ENCODE measurements at regions not wholly inside any gene's neighbourhood (a gene's known extent, or its start where the extent isn't known, plus 50 kb on each side); places are given as distances from the start of the nearest gene placed in this dataset.

GRCh38 chr5:52041842-52042241, 658.6 kb downstream of the ISL1 start:
- no peak for TF ChIP-seq ZNF610 (tag by site-specific recombination; IDR thresholded peaks at IDR 0.05; ENCODE audit: borderline replicate concordance)
- TF ChIP-seq ZNF660 (tag by site-specific recombination; IDR thresholded peaks at IDR 0.05), result no peak
- TF ChIP-seq ZSCAN23 (tag by site-specific recombination; IDR thresholded peaks at IDR 0.05), result no peak
- no peak for TF ChIP-seq ZNF23 (tag by site-specific recombination; IDR thresholded peaks at IDR 0.05; ENCODE audit: borderline replicate concordance)
- TF ChIP-seq ZNF112 (tag by site-specific recombination; IDR thresholded peaks at IDR 0.05), result no peak
- TF ChIP-seq ZNF704 (tag by site-specific recombination; IDR thresholded peaks at IDR 0.05), result no peak
- TF ChIP-seq CTCF (tag by site-specific recombination; IDR thresholded peaks at IDR 0.05), result no peak
- TF ChIP-seq ZNF133 (tag by site-specific recombination; IDR thresholded peaks at IDR 0.05), result no peak
- TF ChIP-seq, protein P1, sequence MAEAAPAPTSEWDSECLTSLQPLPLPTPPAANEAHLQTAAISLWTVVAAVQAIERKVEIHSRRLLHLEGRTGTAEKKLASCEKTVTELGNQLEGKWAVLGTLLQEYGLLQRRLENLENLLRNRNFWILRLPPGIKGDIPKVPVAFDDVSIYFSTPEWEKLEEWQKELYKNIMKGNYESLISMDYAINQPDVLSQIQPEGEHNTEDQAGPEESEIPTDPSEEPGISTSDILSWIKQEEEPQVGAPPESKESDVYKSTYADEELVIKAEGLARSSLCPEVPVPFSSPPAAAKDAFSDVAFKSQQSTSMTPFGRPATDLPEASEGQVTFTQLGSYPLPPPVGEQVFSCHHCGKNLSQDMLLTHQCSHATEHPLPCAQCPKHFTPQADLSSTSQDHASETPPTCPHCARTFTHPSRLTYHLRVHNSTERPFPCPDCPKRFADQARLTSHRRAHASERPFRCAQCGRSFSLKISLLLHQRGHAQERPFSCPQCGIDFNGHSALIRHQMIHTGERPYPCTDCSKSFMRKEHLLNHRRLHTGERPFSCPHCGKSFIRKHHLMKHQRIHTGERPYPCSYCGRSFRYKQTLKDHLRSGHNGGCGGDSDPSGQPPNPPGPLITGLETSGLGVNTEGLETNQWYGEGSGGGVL (tag by site-specific recombination; IDR thresholded peaks at IDR 0.05), result no peak
- TF ChIP-seq ZNF585B (tag by site-specific recombination; IDR thresholded peaks at IDR 0.05), result no peak
- TF ChIP-seq ZNF184 (tag by site-specific recombination; IDR thresholded peaks at IDR 0.05), result no peak
- TF ChIP-seq KLF16 (tag by site-specific recombination; IDR thresholded peaks at IDR 0.05), result no peak
- TF ChIP-seq KLF8 (tag by site-specific recombination; IDR thresholded peaks at IDR 0.05), result no peak
- TF ChIP-seq ZNF211 (tag by site-specific recombination; IDR thresholded peaks at IDR 0.05; ENCODE audit: low read depth), result no peak
- TF ChIP-seq AEBP2 (tag by site-specific recombination; IDR thresholded peaks at IDR 0.05; ENCODE audit: borderline replicate concordance), result no peak
- TF ChIP-seq GLI4 (tag by site-specific recombination; IDR thresholded peaks at IDR 0.05), result no peak
- TF ChIP-seq, protein P2, sequence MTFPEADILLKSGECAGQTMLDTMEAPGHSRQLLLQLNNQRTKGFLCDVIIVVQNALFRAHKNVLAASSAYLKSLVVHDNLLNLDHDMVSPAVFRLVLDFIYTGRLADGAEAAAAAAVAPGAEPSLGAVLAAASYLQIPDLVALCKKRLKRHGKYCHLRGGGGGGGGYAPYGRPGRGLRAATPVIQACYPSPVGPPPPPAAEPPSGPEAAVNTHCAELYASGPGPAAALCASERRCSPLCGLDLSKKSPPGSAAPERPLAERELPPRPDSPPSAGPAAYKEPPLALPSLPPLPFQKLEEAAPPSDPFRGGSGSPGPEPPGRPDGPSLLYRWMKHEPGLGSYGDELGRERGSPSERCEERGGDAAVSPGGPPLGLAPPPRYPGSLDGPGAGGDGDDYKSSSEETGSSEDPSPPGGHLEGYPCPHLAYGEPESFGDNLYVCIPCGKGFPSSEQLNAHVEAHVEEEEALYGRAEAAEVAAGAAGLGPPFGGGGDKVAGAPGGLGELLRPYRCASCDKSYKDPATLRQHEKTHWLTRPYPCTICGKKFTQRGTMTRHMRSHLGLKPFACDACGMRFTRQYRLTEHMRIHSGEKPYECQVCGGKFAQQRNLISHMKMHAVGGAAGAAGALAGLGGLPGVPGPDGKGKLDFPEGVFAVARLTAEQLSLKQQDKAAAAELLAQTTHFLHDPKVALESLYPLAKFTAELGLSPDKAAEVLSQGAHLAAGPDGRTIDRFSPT (tag by site-specific recombination; IDR thresholded peaks at IDR 0.05), result no peak
- TF ChIP-seq KLF9 (tag by site-specific recombination; IDR thresholded peaks at IDR 0.05; ENCODE audit: low read depth), result no peak
- no peak for TF ChIP-seq ZSCAN30 (tag by site-specific recombination; IDR thresholded peaks at IDR 0.05)
- no peak for TF ChIP-seq ZNF670 (tag by site-specific recombination; IDR thresholded peaks at IDR 0.05; ENCODE audit: low read depth)
- no peak overlapping the region for H3K27ac ChIP-seq (ENCODE audit: extremely low read depth, low read depth, low read length)
- H3K4me3 ChIP-seq (ENCODE audit: low read depth, low read length), result no peak overlapping the region
- H3K36me3 ChIP-seq (ENCODE audit: control insufficient read depth in 2 of 2, insufficient read depth in 1 of 2, low read length in 2 of 2), result no peaks in the 10 kb centered on the region
- H3K4me1 ChIP-seq (ENCODE audit: control insufficient read depth, insufficient read depth, low read length), result no peaks in the 10 kb centered on the region
- H3K9me3 ChIP-seq (ENCODE audit: control insufficient read depth, insufficient read depth, low read depth, low read length), result no peaks in the 10 kb centered on the region
- CTCF ChIA-PET, result interaction anchor here (0.6 kb wide), 1 partner anchor 315 kb away, joined by 3 read pairs; no protein-coding TSS in a partner anchor
- POLR2A ChIA-PET, result no interaction called here

Measured in HEK293 (cell line).